MM.1S (cell line): ENCODE measurements at regions not wholly inside any gene's neighbourhood (a gene's known extent, or its start where the extent isn't known, plus 50 kb on each side); places are given as distances from the start of the nearest gene placed in this dataset.
"Not testable (repeated sequence)": the region's sequence is repeated elsewhere in the genome, so short reads cannot be mapped to it uniquely, and the experiment has no call there.

Experiments
- CTCF ChIP-seq: fragments of 300-600 bp; sonication (generic); IDR thresholded peaks from 2 replicates; pipeline ENCODE4 v1.5.1; 2016; ENCODE audit warnings: antibody characterized with exemption, low read length, mixed read lengths
- EZH2 ChIP-seq: fragments of 300-600 bp; sonication (generic); optimal IDR thresholded peaks from 2 replicates; pipeline ENCODE3; 2017; ENCODE audit warnings: low read depth, mild to moderate bottlenecking, antibody characterized with exemption, low read length, mixed read lengths

- not testable (repeated sequence) for TF ChIP-seq CTCF, EZH2
Observed at GRCh38 chr4:110413807-110414560, 62.0 kb upstream of the ENPEP start.
